ENCODE measurements at regions not wholly inside any gene's neighbourhood (a gene's known extent, or its start where the extent isn't known, plus 50 kb on each side); places are given as distances from the start of the nearest gene placed in this dataset.

DNA sequence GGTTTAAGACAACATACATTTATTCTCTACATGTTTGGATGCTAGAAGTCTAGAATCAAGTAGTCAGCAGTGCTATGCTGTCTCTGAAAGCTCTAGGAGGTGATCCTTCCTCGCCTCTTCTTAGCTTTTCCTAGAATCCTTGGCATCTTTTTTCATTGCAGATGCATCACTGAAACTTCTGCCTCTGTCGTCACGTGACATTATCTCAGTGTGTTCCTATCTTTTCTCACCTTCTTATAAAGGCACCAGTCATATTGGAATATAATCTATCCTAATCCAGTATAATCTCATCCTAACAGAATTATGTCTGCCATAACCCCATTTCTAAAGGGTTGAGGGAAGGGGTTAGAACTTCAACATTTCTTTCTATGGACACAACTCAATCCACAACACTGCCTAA lies 851.2 kb upstream of the CRIM1 start:
- no peak overlapping the region for H3K9ac ChIP-seq
- CTCF ChIA-PET = interaction anchor here (1.4 kb wide), 1 partner anchor 19 kb away, joined by 4 read pairs; no protein-coding TSS in a partner anchor
- H3K27me3 ChIP-seq (ENCODE audit: insufficient read depth) = no peaks in the 10 kb centered on the region
- H3K4me3 ChIP-seq (ENCODE audit: low read depth in 2 of 2, low read length in 1 of 2) = no peak overlapping the region
- H4K20me1 ChIP-seq (ENCODE audit: insufficient read depth) = no peaks in the 10 kb centered on the region
- DNase-seq = no peak
- H3K9me2 ChIP-seq = no peaks in the 10 kb centered on the region
- H3F3A ChIP-seq (replicated peaks; ENCODE audit: insufficient read depth) = no peaks in the 10 kb centered on the region
- H3K4me1 ChIP-seq (ENCODE audit: control insufficient read depth in 1 of 2, insufficient read depth in 2 of 2, low read depth in 1 of 2, low read length in 1 of 2) = no peaks in the 10 kb centered on the region
- no peaks in the 10 kb centered on the region for H3K36me3 ChIP-seq (replicated peaks in 1 of 2; ENCODE audit: control insufficient read depth in 1 of 2, insufficient read depth in 2 of 2, low read length in 1 of 2)
- no peaks in the 10 kb centered on the region for H3K79me2 ChIP-seq (ENCODE audit: insufficient read depth)
- no peak overlapping the region for H3K4me2 ChIP-seq
- no peak overlapping the region for H3K27ac ChIP-seq (ENCODE audit: low read depth in 2 of 2, low read length in 1 of 2)
- TF ChIP-seq TEAD4 (IDR thresholded peaks at IDR 0.05; ENCODE audit: borderline replicate concordance, insufficient read depth) = no peak
- TF ChIP-seq TCF12 (IDR thresholded peaks at IDR 0.05) = no peak
- no peak for TF ChIP-seq ELF1 (IDR thresholded peaks at IDR 0.05)
- no peak for TF ChIP-seq RXRA (IDR thresholded peaks at IDR 0.05; ENCODE audit: borderline replicate concordance, low read depth)
- TF ChIP-seq SMC3 (IDR thresholded peaks at IDR 0.05; ENCODE audit: low read depth, low read length) = no peak
- TF ChIP-seq, protein P1, sequence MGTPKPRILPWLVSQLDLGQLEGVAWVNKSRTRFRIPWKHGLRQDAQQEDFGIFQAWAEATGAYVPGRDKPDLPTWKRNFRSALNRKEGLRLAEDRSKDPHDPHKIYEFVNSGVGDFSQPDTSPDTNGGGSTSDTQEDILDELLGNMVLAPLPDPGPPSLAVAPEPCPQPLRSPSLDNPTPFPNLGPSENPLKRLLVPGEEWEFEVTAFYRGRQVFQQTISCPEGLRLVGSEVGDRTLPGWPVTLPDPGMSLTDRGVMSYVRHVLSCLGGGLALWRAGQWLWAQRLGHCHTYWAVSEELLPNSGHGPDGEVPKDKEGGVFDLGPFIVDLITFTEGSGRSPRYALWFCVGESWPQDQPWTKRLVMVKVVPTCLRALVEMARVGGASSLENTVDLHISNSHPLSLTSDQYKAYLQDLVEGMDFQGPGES (IDR thresholded peaks at IDR 0.05; ENCODE audit: low read depth, low read length) = no peak
- no peak for TF ChIP-seq YY1 (IDR thresholded peaks at IDR 0.05; ENCODE audit: low read depth)
- no peak for TF ChIP-seq GATA2 (CRISPR knock-in tag; IDR thresholded peaks at IDR 0.05)
- TF ChIP-seq, protein P2, sequence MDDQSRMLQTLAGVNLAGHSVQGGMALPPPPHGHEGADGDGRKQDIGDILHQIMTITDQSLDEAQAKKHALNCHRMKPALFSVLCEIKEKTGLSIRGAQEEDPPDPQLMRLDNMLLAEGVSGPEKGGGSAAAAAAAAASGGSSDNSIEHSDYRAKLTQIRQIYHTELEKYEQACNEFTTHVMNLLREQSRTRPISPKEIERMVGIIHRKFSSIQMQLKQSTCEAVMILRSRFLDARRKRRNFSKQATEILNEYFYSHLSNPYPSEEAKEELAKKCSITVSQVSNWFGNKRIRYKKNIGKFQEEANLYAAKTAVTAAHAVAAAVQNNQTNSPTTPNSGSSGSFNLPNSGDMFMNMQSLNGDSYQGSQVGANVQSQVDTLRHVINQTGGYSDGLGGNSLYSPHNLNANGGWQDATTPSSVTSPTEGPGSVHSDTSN (IDR thresholded peaks at IDR 0.05) = no peak
- no peak for TF ChIP-seq POLR2AphosphoS5 (IDR thresholded peaks at IDR 0.05; ENCODE audit: low read depth, low read length)
- no peak for TF ChIP-seq MEF2A (IDR thresholded peaks at IDR 0.05; ENCODE audit: borderline replicate concordance, low read depth)
- TF ChIP-seq NFIC (IDR thresholded peaks at IDR 0.05; ENCODE audit: borderline replicate concordance) = no peak
- TF ChIP-seq, protein P3, sequence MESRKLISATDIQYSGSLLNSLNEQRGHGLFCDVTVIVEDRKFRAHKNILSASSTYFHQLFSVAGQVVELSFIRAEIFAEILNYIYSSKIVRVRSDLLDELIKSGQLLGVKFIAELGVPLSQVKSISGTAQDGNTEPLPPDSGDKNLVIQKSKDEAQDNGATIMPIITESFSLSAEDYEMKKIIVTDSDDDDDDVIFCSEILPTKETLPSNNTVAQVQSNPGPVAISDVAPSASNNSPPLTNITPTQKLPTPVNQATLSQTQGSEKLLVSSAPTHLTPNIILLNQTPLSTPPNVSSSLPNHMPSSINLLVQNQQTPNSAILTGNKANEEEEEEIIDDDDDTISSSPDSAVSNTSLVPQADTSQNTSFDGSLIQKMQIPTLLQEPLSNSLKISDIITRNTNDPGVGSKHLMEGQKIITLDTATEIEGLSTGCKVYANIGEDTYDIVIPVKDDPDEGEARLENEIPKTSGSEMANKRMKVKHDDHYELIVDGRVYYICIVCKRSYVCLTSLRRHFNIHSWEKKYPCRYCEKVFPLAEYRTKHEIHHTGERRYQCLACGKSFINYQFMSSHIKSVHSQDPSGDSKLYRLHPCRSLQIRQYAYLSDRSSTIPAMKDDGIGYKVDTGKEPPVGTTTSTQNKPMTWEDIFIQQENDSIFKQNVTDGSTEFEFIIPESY (IDR thresholded peaks at IDR 0.05; ENCODE audit: borderline replicate concordance, low read depth) = no peak
- TF ChIP-seq SIN3A (IDR thresholded peaks at IDR 0.05; ENCODE audit: borderline replicate concordance, low read depth, low read length) = no peak
- TF ChIP-seq RAD21 (IDR thresholded peaks at IDR 0.05; ENCODE audit: low read length) = no peak
- no peak for TF ChIP-seq EZH2phosphoT487 (IDR thresholded peaks at IDR 0.05; ENCODE audit: borderline replicate concordance, low read depth)
- TF ChIP-seq, protein P4, sequence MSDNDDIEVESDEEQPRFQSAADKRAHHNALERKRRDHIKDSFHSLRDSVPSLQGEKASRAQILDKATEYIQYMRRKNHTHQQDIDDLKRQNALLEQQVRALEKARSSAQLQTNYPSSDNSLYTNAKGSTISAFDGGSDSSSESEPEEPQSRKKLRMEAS (IDR thresholded peaks at IDR 0.05; ENCODE audit: low read depth) = no peak
- WGBS (ENCODE audit: low lambda C conversion rate) = 4% methylated on average over 3 of the region's 3 CpGs
- H2AFZ ChIP-seq (ENCODE audit: low read depth) = no peak overlapping the region
- POLR2A ChIA-PET = no interaction called here
- H3K9me3 ChIP-seq = no peaks in the 10 kb centered on the region

All from SK-N-SH (cell line).